ENCODE measurements at regions not wholly inside any gene's neighbourhood (a gene's known extent, or its start where the extent isn't known, plus 50 kb on each side); places are given as distances from the start of the nearest gene placed in this dataset.

GRCh38 chr3:70374179-70374578, 61.7 kb upstream of the MDFIC2 start:
- H3K27me3 ChIP-seq = no peaks in the 10 kb centered on the region
- no peaks in the 10 kb centered on the region for H3K36me3 ChIP-seq
- H3K9me3 ChIP-seq = no peaks in the 10 kb centered on the region
- no peaks in the 10 kb centered on the region for H3K4me1 ChIP-seq
- no peak for DNase-seq (ENCODE audit: low spot score in 2 of 2)
- intact Hi-C loops (cut with DNase I; ENCODE audit: low total_unique reads) = no loop called here
- TF ChIP-seq, protein P1, sequence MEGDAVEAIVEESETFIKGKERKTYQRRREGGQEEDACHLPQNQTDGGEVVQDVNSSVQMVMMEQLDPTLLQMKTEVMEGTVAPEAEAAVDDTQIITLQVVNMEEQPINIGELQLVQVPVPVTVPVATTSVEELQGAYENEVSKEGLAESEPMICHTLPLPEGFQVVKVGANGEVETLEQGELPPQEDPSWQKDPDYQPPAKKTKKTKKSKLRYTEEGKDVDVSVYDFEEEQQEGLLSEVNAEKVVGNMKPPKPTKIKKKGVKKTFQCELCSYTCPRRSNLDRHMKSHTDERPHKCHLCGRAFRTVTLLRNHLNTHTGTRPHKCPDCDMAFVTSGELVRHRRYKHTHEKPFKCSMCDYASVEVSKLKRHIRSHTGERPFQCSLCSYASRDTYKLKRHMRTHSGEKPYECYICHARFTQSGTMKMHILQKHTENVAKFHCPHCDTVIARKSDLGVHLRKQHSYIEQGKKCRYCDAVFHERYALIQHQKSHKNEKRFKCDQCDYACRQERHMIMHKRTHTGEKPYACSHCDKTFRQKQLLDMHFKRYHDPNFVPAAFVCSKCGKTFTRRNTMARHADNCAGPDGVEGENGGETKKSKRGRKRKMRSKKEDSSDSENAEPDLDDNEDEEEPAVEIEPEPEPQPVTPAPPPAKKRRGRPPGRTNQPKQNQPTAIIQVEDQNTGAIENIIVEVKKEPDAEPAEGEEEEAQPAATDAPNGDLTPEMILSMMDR (IDR thresholded peaks at IDR 0.05) = no peak
- TF ChIP-seq POLR2A (IDR thresholded peaks at IDR 0.05) = no peak
- no peak overlapping the region for H3K27ac ChIP-seq
- H3K4me3 ChIP-seq = no peak overlapping the region
